Testis (tissue), 2 donors: ENCODE measurements at regions not wholly inside any gene's neighbourhood (a gene's known extent, or its start where the extent isn't known, plus 50 kb on each side); places are given as distances from the start of the nearest gene placed in this dataset.

ENCODE experiments used
- CTCF ChIP-seq, 3 experiments: fragments of 450-650 bp in 2 of 3; fragments of 200-600 bp in 1 of 3; sonication (generic) in 1 of 3; IDR thresholded peaks; one replicate each; pipeline ENCODE4 v1.5.1; 2016 to 2019; ENCODE audit warnings: antibody characterized with exemption in 3 of 3, mild to moderate bottlenecking in 2 of 3, moderate library complexity in 1 of 3
- POLR2A ChIP-seq: fragments of 450-650 bp; IDR thresholded peaks from one replicate; pipeline ENCODE4 v1.6.1; 2017; ENCODE audit warnings: antibody characterized with exemption, mild to moderate bottlenecking, moderate library complexity

GRCh38 chr6:165967810-165968407, 199.7 kb downstream of the TBXT start:
- TF ChIP-seq POLR2A (no peak), CTCF (IDR thresholded peaks at IDR 0.05) (no peak)
